ENCODE measurements at regions not wholly inside any gene's neighbourhood (a gene's known extent, or its start where the extent isn't known, plus 50 kb on each side); places are given as distances from the start of the nearest gene placed in this dataset.
A peak's percentile ranks its signal among the peaks of the same experiment; 100 is the strongest.
"Not testable (repeated sequence)": the region's sequence is repeated elsewhere in the genome, so short reads cannot be mapped to it uniquely, and the experiment has no call there.

DNA sequence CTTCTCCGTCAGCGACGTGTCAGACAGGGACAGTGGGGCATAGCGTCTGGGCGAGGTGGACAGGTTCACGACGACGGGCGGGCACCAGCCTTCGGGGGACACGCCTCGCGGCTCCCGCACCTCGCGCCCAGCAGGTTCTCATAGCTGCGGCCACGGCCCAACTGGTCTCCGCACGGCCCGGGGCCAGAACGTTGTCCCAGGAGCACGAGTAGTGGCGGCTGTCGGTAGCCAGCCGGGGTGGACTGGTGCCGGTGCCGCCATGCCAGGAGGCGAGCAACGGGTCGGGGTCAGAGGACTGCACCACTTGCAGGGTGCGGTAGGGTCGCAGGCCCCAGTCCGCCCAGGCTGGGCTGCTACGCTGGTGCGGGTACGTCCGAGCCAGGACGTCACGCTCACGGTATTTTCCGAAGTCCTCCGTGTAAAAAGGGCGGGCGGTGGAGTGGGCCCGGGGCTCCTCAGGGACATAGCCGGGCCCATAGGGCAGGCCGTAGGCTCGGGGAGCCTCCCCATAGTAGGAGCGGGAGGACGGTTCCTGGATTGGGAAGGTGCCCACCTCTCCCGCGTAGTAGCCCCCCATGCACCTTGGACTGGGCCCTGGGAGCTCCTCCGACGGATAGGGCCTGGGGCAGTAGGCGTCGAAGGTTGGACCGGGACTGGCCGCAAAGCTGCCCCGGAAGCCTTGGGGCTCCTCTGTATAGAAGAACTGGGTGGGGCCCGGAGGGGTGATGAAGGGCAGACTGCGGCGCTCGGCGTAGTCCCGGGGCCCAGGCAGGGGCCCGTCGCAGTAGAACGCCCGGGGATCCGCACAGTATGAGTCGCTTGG lies 301.2 kb downstream of the CCDC74A start:
- CTCF ChIA-PET; POLR2A ChIA-PET; H3K4me1 Mint-ChIP-seq (ENCODE audit: low read depth); H3K27me3 Mint-ChIP-seq (ENCODE audit: low read depth); H3K9me3 Mint-ChIP-seq (ENCODE audit: insufficient read depth); H3K4me3 Mint-ChIP-seq; ATAC-seq; H3K27ac Mint-ChIP-seq; H3K36me3 Mint-ChIP-seq (ENCODE audit: low read depth); DNase-seq: not testable (repeated sequence)

GRCh38 chr2:131829456-131830241 lies 302.0 kb downstream of the CCDC74A start:
- ATAC-seq; H3K36me3 Mint-ChIP-seq (ENCODE audit: low read depth); H3K27ac Mint-ChIP-seq; CTCF ChIA-PET; H3K4me3 Mint-ChIP-seq; POLR2A ChIA-PET; H3K9me3 Mint-ChIP-seq (ENCODE audit: insufficient read depth); H3K4me1 Mint-ChIP-seq (ENCODE audit: low read depth); DNase-seq; H3K27me3 Mint-ChIP-seq (ENCODE audit: low read depth): not testable (repeated sequence)

DNA sequence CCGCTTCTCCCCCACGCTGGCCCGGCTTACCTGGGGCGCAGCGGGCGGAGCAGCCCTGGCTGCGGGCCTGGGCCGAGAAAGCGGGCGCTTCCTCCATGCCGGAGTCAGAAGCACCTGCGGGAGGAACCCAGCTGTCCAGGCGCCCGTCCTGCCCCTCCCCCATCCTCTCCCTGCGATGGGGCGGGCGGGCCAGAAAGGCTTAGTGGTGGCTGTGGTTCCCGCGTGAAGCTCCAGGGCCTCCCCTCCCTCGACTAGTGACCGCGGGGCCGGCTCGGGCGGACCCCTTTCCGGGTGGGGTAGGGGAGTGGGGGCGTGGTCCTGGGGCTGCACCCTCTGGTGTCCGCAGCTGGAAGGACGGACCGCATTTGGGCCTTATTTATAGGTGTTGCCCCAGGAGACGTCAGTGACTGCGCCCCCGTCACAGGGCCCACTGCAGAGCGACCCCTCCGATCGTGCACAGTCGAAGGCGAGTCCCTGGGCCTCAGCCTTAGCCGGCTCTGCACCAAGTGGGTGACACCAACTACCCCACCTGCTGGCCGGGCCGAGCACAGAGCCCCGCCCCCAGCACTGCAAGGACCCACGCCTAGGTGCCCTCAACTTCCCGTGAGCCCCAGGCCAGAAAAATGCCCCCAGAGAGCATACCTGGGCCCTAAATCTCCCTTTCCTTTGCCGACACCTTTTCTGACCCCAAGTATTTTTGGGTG lies 302.7 kb downstream of the CCDC74A start:
- H3K4me3 Mint-ChIP-seq; H3K9me3 Mint-ChIP-seq (ENCODE audit: insufficient read depth); H3K27me3 Mint-ChIP-seq (ENCODE audit: low read depth); POLR2A ChIA-PET; H3K27ac Mint-ChIP-seq; DNase-seq; CTCF ChIA-PET; ATAC-seq; H3K36me3 Mint-ChIP-seq (ENCODE audit: low read depth); H3K4me1 Mint-ChIP-seq (ENCODE audit: low read depth): not testable (repeated sequence)

GRCh38 chr2:131830946-131831310 lies 303.2 kb downstream of the CCDC74A start:
- H3K4me1 Mint-ChIP-seq (ENCODE audit: low read depth); ATAC-seq; H3K27ac Mint-ChIP-seq; H3K9me3 Mint-ChIP-seq (ENCODE audit: insufficient read depth); CTCF ChIA-PET; H3K27me3 Mint-ChIP-seq (ENCODE audit: low read depth); H3K4me3 Mint-ChIP-seq; DNase-seq; H3K36me3 Mint-ChIP-seq (ENCODE audit: low read depth): not testable (repeated sequence)
- POLR2A ChIA-PET = interaction anchor here (0.6 kb wide), 1 partner anchor 155 kb away, joined by 3 read pairs; no protein-coding TSS in a partner anchor

DNA sequence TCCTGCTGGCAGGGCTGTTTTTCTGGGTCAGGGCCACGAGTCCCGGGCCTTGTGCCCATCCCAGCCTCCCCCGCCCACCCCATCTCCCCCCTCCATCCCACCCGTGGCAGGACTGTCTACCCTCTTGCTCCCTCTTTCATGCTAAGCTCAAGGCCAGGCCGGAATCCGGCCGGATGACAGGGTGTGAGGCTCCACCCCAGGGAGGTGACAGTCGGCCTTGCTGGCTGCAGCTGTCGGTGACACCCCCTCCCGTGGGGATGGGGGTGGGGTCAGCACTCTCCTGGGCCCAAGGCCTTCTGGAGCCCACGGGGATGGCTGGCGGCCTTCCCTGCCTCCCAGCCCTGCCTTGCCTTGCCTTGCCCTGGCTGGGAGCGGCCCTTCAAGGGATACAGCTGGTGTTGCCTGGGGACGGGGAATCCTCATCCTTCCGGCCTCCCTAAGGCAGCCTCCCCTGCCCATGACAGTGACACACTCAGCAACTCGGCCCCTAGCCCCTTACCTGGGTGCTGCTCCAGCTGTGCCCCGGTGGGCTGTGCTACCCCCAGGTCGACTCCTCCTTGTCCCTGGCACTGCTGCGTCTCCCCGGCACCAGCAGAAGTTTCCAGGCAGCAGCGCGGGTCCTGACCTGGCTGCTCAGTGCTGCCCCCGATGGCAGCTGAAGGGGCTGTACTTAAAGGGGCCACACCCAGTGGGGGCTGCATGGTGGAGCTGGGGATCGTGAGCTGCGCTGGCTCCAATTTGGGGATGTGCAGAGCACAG lies 303.9 kb downstream of the CCDC74A start:
- CTCF ChIA-PET; H3K9me3 Mint-ChIP-seq (ENCODE audit: insufficient read depth); DNase-seq; H3K36me3 Mint-ChIP-seq (ENCODE audit: low read depth); H3K27ac Mint-ChIP-seq; H3K4me3 Mint-ChIP-seq; H3K27me3 Mint-ChIP-seq (ENCODE audit: low read depth); H3K4me1 Mint-ChIP-seq (ENCODE audit: low read depth): not testable (repeated sequence)
- POLR2A ChIA-PET = interaction anchor here (0.6 kb wide), 1 partner anchor 156 kb away, joined by 3 read pairs; no protein-coding TSS in a partner anchor
- peak; percentile 72 for ATAC-seq

DNA sequence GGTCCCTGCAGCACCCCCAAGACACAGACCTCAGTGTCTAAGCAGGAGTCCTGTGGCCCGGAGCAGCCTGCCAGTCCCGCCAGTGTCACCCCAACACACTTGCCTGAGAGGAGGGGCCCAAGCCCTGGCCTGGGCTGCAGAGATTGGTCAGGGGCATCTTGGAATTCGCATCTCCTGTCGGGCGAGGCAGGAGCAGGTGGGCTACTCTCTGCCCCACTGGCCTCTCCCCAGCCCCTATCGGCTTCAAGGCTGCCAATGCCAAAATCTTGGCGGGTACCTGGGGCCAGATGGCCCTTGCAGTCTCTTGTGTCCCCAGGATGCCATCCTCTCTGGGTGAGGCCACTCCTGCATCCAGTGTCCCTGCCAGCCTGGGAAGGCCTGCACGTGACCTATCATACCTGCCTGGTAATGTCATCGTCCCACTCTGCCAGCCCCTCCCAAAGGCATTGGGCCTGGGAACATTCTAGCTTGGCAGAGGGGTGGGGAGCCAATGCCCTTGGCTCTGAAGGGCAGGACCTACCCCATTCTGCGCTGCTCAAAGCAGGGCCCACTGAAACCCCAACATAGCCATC lies 304.6 kb downstream of the CCDC74A start:
- CTCF ChIA-PET; ATAC-seq; H3K27me3 Mint-ChIP-seq (ENCODE audit: low read depth); H3K4me1 Mint-ChIP-seq (ENCODE audit: low read depth); H3K36me3 Mint-ChIP-seq (ENCODE audit: low read depth); H3K9me3 Mint-ChIP-seq (ENCODE audit: insufficient read depth); POLR2A ChIA-PET; H3K4me3 Mint-ChIP-seq; H3K27ac Mint-ChIP-seq; DNase-seq: not testable (repeated sequence)

DNA sequence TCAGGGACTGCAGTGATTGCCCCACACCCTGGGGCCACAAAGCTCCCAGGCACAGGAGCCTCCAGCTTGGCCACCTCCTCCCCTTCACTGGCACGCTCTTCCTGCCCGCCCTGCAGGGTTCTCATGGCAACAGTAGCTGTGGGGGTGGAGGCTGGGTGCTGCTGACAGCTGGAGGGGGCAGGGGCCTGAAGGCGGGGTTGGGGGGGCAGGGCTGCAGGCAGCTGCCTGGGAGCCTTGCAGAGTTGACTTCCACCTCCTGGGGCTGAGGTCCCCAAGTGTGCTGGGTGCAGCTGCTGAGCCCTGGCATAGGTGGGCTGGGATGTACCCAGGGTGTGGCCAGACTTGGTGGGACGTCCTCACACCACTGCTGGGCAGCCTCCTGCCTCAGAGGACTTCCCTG lies 305.2 kb downstream of the CCDC74A start:
- ATAC-seq; H3K4me1 Mint-ChIP-seq (ENCODE audit: low read depth); DNase-seq; POLR2A ChIA-PET; CTCF ChIA-PET; H3K36me3 Mint-ChIP-seq (ENCODE audit: low read depth); H3K4me3 Mint-ChIP-seq; H3K27ac Mint-ChIP-seq; H3K27me3 Mint-ChIP-seq (ENCODE audit: low read depth); H3K9me3 Mint-ChIP-seq (ENCODE audit: insufficient read depth): not testable (repeated sequence)

DNA sequence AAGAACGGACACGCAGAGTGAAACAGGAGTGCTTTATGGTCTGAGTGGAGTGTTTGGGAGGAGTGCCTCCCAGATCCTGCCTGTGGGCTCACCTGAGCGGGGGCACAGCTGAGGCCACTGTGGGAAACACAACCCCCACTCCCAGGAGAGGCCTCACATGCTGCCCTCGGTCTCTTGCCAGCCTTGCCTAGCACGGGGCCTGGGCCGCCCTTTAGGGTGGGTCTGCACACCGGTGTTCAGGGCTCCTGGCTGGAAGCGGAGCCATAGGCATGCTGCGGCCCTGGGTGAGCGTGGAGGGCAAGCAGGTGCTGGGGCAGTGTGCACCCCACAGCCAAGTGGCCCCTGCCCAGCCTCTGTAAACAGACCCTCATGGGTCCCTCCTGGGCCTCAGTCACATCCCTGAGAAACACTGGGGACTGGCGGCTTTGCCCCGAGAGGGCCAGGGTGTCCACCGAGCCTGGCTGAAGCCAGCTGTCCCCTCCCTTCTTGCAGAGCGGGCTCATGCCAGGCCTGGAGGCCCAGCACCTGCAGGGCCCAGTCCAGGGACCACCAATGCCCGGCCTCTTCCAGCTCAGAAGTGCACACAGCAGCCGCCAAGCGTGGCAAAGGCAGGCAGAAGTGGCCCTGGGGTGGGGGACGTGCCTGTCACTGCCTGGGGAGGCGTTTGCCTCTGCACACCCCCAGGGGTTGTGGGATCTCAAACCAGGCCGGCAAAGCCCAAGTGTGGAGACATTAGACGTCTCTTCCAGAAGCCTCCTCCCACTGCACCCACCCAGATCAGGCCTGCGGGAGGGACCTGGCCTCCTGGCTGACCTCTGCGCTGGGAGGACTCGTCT lies 305.9 kb downstream of the CCDC74A start:
- ATAC-seq; H3K4me1 Mint-ChIP-seq (ENCODE audit: low read depth); CTCF ChIA-PET; H3K27ac Mint-ChIP-seq; H3K27me3 Mint-ChIP-seq (ENCODE audit: low read depth); H3K9me3 Mint-ChIP-seq (ENCODE audit: insufficient read depth); POLR2A ChIA-PET; H3K36me3 Mint-ChIP-seq (ENCODE audit: low read depth); DNase-seq; H3K4me3 Mint-ChIP-seq: not testable (repeated sequence)

- CTCF ChIA-PET; H3K4me1 Mint-ChIP-seq (ENCODE audit: low read depth); ATAC-seq; H3K9me3 Mint-ChIP-seq (ENCODE audit: insufficient read depth); DNase-seq; H3K27ac Mint-ChIP-seq; H3K27me3 Mint-ChIP-seq (ENCODE audit: low read depth); POLR2A ChIA-PET; H3K36me3 Mint-ChIP-seq (ENCODE audit: low read depth); H3K4me3 Mint-ChIP-seq: not testable (repeated sequence)
Measured at GRCh38 chr2:131834203-131835020, 306.7 kb downstream of the CCDC74A start.

GRCh38 chr2:131835022-131835421 lies 307.3 kb downstream of the CCDC74A start:
- ATAC-seq; CTCF ChIA-PET; H3K4me1 Mint-ChIP-seq (ENCODE audit: low read depth); DNase-seq; H3K27me3 Mint-ChIP-seq (ENCODE audit: low read depth); H3K36me3 Mint-ChIP-seq (ENCODE audit: low read depth); H3K4me3 Mint-ChIP-seq; H3K27ac Mint-ChIP-seq; POLR2A ChIA-PET; H3K9me3 Mint-ChIP-seq (ENCODE audit: insufficient read depth): not testable (repeated sequence)

Data from activated CD8-positive, alpha-beta T cell treated with anti-CD3 and anti-CD28 coated beads, Interleukin-2, amount 10 ng/mL, durations not matched to agents 7 days and 5 days (primary cell).